HEK293T (cell line): ENCODE measurements at regions not wholly inside any gene's neighbourhood (a gene's known extent, or its start where the extent isn't known, plus 50 kb on each side); places are given as distances from the start of the nearest gene placed in this dataset.

ENCODE experiments used
- CTCF ChIA-PET: fragments of 350-600 bp; formaldehyde crosslinking; extraction: SDS; loops from one replicate; lab custom pipeline; 2021; ENCODE audit warnings: antibody characterized with exemption, inconsistent platforms; lab: Yijun Ruan, JAX
- POLR2A ChIA-PET: fragments of 350-600 bp; formaldehyde crosslinking; extraction: SDS; loops from one replicate; lab custom pipeline; 2020; ENCODE audit warnings: antibody characterized with exemption, inconsistent platforms; lab: Yijun Ruan, JAX
- DNase-seq: peaks from one replicate; pipeline ENCODE4 v3.0.0; 2012; ENCODE audit warnings: mixed read lengths; ENCODE audit errors: extremely low spot score
- ARNT ChIP-seq: fragments of 450-650 bp; IDR thresholded peaks from 2 replicates; pipeline ENCODE4 v1.6.1; 2017; ENCODE audit warnings: mild to moderate bottlenecking
- BHLHE40 ChIP-seq: fragments of 450-650 bp; IDR thresholded peaks from 2 replicates; pipeline ENCODE4 v1.6.1; 2016; ENCODE audit warnings: mild to moderate bottlenecking, moderate library complexity, borderline replicate concordance
- CTBP1 ChIP-seq: fragments of 450-650 bp; IDR thresholded peaks from 2 replicates; pipeline ENCODE4 v1.6.1; 2016; ENCODE audit warnings: borderline replicate concordance
- ELF4 ChIP-seq: fragments of 450-650 bp; IDR thresholded peaks from 2 replicates; pipeline ENCODE4 v1.6.1; 2017; ENCODE audit warnings: antibody characterized with exemption
- FOXA1 ChIP-seq: fragments of 450-650 bp; IDR thresholded peaks from 2 replicates; pipeline ENCODE4 v1.6.1; 2016; ENCODE audit warnings: mild to moderate bottlenecking
- FOXK2 ChIP-seq: fragments of 450-650 bp; IDR thresholded peaks from 2 replicates; pipeline ENCODE4 v1.6.1; 2016; ENCODE audit warnings: mild to moderate bottlenecking
- FOXM1 ChIP-seq: fragments of 450-650 bp; IDR thresholded peaks from 2 replicates; pipeline ENCODE4 v1.6.1; 2017; ENCODE audit warnings: mild to moderate bottlenecking, borderline replicate concordance
- HDGF ChIP-seq: fragments of 450-650 bp; IDR thresholded peaks from 2 replicates; pipeline ENCODE4 v1.6.1; 2017; ENCODE audit warnings: antibody characterized with exemption, borderline replicate concordance
- L3MBTL2 ChIP-seq: fragments of 450-650 bp; conservative IDR thresholded peaks from 2 replicates; pipeline ENCODE4 v1.6.1; 2016; ENCODE audit warnings: mild to moderate bottlenecking
- LEF1 ChIP-seq: fragments of 450-650 bp; IDR thresholded peaks from 2 replicates; pipeline ENCODE4 v1.6.1; 2017; ENCODE audit warnings: mild to moderate bottlenecking, borderline replicate concordance
- NFRKB ChIP-seq: fragments of 450-650 bp; IDR thresholded peaks from 2 replicates; pipeline ENCODE4 v1.6.1; 2016; ENCODE audit warnings: mild to moderate bottlenecking, moderate library complexity
- SP1 ChIP-seq: fragments of 450-650 bp; IDR thresholded peaks from 2 replicates; pipeline ENCODE4 v1.6.1; 2017
- SUZ12 ChIP-seq: fragments of 450-650 bp; IDR thresholded peaks from 2 replicates; pipeline ENCODE4 v1.6.1; 2016; ENCODE audit warnings: mild to moderate bottlenecking
- TARDBP ChIP-seq: fragments of 450-650 bp; IDR thresholded peaks from 2 replicates; pipeline ENCODE4 v1.6.1; 2016
- ZNF384 ChIP-seq: fragments of 450-650 bp; IDR thresholded peaks from 2 replicates; pipeline ENCODE4 v1.6.1; 2016
- TF ChIP-seq, protein P1 (sequence below): fragments of 450-650 bp; IDR thresholded peaks from 2 replicates; pipeline ENCODE4 v1.6.1; 2016

DNA sequence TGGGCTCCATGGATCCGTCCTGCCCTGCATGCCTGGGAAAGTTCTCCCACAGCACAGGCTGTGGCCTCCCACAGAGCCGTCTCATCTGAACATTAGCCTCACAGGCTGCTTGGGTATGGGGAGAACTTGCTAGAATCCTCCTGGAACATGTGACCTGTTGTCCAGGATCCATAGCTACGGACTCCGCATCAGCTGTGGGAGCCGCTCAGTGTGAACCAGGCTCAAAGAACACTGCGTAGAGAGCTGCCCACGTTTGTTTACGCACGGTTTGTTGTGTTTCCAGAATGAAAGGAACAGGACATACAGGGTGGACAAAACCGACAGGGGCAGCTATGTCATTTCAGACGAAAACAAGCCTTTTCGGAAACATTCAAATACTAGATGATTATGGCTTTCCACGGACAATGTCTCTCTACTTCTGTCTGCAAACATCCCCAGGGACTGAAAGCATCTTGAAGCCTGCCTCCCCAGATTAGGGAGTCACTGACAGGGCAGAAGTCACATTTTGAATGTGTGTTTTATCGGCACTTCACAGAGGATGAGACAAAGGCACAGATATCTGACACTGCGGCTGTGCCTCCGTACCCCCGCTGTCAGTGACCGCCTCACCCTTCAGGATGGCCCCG is 390.3 kb downstream of the GADD45G start:
- DNase-seq, result no peak
- ChIA-PET CTCF (no interaction called here), POLR2A (no interaction called here)
- TF ChIP-seq ELF4 (no peak), L3MBTL2 (no peak), FOXM1 (no peak), ARNT (no peak), FOXK2 (no peak), FOXA1 (no peak), TARDBP (no peak), HDGF (no peak), SUZ12 (no peak), SP1 (no peak), CTBP1 (no peak), LEF1 (no peak), NFRKB (no peak)
- TF ChIP-seq, protein P1, sequence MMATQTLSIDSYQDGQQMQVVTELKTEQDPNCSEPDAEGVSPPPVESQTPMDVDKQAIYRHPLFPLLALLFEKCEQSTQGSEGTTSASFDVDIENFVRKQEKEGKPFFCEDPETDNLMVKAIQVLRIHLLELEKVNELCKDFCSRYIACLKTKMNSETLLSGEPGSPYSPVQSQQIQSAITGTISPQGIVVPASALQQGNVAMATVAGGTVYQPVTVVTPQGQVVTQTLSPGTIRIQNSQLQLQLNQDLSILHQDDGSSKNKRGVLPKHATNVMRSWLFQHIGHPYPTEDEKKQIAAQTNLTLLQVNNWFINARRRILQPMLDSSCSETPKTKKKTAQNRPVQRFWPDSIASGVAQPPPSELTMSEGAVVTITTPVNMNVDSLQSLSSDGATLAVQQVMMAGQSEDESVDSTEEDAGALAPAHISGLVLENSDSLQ, result no peak

DNA sequence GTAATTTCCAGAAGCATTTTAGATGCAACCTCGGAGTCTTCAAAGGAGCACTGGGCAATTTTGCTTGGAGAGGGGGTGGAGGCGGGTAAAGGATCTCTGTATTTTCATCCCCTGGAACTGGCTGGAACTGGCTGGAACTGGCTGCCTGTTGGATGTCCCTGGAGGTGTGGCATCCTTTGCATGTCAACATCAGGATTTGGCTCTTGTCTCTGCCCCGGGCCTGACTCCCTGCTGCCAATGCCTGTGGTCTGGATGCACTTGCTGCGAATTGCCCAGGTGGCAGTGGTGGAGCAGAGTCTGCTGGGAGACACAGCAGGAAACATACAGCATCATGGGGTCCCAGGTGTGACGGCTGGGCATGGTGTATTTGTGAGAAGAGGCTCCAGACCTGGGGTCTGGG is 391.3 kb downstream of the GADD45G start:
- no peak for DNase-seq
- TF ChIP-seq ARNT, result no peak
- TF ChIP-seq, protein P1, result no peak
- no peak for TF ChIP-seq SUZ12
- no peak for TF ChIP-seq FOXM1
- TF ChIP-seq SP1, result no peak
- no peak for TF ChIP-seq HDGF
- ChIA-PET POLR2A (no interaction called here), CTCF (no interaction called here)

DNA sequence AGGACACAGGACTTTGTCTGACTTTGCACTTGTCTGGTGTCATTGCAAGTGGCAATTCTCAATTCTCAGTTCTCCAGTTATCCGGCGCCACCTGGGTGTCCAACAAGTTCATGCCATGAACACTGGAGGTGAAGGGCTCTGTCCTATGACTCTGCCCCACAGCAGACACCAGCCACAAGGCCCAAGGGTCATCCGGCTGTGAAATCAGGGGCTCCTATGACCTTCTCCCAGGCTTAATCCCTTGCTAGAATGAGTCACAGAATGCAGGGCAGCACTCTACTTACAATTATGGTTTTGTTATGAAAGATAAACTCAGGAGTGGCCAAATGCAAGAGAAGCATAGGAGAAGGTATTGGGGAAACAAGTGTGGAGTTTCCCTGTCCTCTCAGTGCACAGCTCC is 392.0 kb downstream of the GADD45G start:
- TF ChIP-seq BHLHE40, result no peak
- TF ChIP-seq L3MBTL2, result no peak
- POLR2A ChIA-PET, result no interaction called here
- no peak for DNase-seq
- CTCF ChIA-PET, result no interaction called here

DNA sequence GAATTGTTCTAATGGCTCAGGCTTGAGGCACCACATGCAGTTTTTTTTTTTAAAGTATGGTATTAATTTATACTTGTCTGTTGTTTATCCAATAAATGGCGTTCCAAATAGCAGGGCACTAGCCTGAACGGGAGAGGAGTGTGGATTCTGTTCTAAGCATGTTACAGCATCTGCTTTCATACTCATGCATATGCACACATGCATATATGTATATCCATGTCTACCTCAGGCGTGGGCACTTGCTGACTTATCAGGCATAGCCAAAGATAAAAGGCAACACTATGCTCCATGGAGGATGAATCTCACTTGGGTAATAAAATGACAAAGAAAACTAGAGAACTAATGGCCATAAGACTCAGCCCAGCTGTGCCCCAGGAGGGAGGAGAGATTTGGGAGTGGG is 393.8 kb downstream of the GADD45G start:
- ChIA-PET CTCF (no interaction called here), POLR2A (no interaction called here)
- TF ChIP-seq, protein P1, result no peak
- TF ChIP-seq FOXA1 (no peak), FOXM1 (no peak), NFRKB (no peak), CTBP1 (no peak), ARNT (no peak), TARDBP (no peak), SUZ12 (no peak), ZNF384 (no peak), SP1 (no peak), ELF4 (no peak), LEF1 (no peak), HDGF (no peak), L3MBTL2 (no peak), FOXK2 (no peak)
- no peak for DNase-seq

DNA sequence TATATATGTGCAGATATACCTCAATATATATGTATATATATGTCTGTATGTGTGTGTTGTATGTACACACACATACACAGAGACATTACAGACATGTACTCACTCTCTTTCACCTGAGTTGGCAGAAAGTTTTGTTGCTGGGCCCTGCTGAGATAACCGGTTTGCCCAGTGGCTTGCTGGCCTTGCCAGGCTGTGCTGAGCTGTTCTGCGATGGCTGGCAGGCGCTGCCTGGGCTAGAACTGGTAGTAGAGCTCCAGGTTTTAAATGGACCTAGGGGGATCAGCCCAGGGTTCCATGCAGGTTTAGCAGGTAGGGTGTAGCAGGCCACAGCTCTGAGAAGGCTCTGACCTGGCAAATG is 394.3 kb downstream of the GADD45G start:
- DNase-seq, result no peak
- TF ChIP-seq ARNT, result no peak
- TF ChIP-seq SP1, result no peak
- no peak for TF ChIP-seq BHLHE40
- TF ChIP-seq TARDBP, result no peak
- TF ChIP-seq NFRKB, result no peak
- no peak for TF ChIP-seq FOXK2
- TF ChIP-seq SUZ12, result no peak
- TF ChIP-seq HDGF, result no peak
- ChIA-PET POLR2A (no interaction called here), CTCF (no interaction called here)

DNA sequence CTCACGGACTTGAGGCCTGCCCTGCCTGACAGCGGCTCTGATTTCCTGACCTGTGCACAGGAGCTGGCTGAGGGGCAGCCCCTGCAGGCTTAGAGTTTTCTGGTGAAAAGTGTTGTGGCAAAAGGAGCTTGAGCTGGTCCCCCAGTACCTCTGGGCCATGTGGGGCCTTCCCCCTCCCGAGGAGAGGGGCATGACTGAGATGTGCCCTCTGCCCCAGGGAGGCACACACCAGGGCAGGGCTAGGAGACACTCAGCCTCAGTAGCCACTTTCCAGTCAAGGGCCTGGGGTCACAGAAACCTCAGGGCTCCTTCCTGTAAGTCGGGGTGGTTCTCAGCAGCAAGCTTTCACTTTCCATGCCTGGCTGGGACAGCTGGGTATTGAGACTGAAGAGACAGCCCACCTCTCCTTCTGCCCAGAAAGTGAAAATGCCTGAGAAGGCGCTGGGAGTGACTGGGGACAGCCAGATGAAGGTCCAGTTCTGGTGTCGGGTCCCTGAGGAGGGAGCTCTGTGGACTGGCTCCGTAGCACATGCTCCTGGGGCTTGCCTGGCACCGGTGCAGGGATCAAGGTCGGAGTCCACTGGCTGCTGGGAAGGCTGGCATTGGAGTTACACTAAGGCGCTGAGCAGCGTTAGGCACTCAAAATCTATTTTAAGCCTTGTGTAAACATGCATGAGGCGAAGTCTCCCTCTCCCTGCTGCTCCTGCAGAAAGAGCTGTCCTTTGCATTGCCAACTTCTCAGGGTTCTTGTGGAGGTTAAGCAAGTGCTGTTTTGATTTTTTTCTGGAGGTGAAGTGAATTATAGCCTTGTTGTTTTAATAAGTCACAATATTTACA is 394.9 kb downstream of the GADD45G start:
- POLR2A ChIA-PET, result no interaction called here
- DNase-seq, result peak; percentile 42
- no peak for TF ChIP-seq FOXK2
- TF ChIP-seq ARNT, result no peak
- TF ChIP-seq FOXA1, result no peak
- peak; percentile 31; the same call in 1 of the 2 replicates for TF ChIP-seq L3MBTL2
- CTCF ChIA-PET, result interaction anchor here (0.9 to 1.7 kb wide), 5 partner anchors 7 to 402 kb away, joined by 3 to 5 read pairs (median 3); no protein-coding TSS in a partner anchor

DNA sequence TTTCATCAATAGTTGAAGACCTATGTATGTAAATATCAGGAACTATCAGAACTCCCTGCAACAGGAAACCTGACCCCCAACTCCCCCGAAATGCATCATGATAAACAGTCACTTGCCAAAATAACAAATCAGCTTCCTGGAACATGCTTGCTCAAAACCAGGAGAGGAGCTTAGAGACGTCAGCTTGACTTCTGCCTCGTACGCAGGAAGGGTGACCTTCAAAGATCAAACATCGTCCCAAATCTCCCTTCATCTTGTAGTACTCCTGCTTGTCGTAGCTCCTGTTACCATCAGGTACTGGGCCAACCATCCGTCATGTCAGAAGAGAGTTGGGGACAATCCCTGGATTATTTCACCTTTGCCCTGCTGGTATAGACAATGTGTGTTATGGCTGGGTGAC is 396.1 kb downstream of the GADD45G start:
- TF ChIP-seq LEF1 (no peak), HDGF (no peak), L3MBTL2 (no peak), SUZ12 (no peak), ZNF384 (no peak), FOXM1 (no peak)
- ChIA-PET POLR2A (interaction anchor here (0.8 kb wide), 1 partner anchor 8 kb away, joined by 3 read pairs; no protein-coding TSS in a partner anchor), CTCF (interaction anchor here (0.9 to 1.7 kb wide), 4 partner anchors 8 to 403 kb away, joined by 3 to 5 read pairs (median 3); no protein-coding TSS in a partner anchor)
- no peak for DNase-seq
